NCI-H2081 treated with DMSO at 0.1 percent for 48 hours (cell line): ENCODE measurements at regions not wholly inside any gene's neighbourhood (a gene's known extent, or its start where the extent isn't known, plus 50 kb on each side); places are given as distances from the start of the nearest gene placed in this dataset.
"Not testable (repeated sequence)": the region's sequence is repeated elsewhere in the genome, so short reads cannot be mapped to it uniquely, and the experiment has no call there.

Source experiments
- DNase-seq: peaks from one replicate; lab custom pipeline; 2025; lab: John Stamatoyannopoulos, UW

DNA sequence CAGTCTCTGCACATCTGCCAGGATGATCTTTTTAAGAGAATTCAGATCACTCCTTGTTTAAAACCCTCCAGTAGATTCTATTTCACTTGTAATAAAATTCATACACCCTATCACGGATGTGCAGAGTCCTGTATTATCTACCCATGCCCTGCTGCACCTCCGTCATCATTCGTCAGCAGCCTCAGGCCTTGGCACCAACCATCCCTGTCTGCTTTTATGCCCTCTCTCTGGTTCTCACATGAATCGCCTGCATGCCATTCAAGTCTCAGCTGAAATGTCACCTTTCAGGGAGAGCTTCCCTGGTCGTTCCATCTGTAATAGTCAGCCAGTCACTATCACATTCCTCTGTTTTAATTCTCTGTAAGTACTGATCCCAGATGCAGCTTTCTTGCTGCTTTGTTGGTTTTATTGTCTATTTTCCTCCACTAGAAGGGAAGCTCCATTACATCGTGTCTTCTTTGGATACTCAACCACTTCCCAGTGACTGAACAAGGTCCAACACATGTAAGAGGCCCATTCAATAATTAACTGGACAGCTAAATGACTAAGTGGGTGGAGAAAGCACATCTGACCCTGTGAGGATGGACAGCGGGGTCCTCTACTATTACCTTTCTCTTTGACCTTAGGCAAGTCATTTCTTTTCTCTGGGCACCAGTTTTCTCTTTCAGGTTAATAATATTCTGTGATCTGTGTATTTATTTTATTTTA, 81.2 kb upstream of the GOT2 start:
- DNase-seq, result no peak

DNA sequence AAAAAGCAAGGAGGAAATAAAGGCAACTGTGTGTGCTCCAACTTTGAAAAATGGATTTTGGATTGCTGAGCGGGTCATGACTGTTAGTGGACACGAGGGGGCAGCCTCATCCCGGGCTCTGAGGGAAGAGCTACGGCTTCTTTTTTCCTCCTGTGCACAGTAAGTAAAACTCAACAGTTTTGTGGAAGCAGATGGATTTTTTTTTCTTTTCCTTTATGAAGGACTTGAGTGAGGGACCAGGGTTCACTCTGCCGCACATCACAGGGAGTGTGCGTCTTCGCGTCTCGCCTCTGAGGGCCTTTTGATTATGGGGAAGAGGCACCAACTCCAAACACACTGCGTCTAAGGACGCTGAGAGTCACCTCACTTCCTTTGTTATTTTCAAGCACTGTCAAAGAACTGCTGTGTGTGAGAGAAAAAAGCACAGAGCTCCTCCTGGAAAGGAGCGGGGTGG, 80.3 kb upstream of the GOT2 start:
- DNase-seq, result no peak

DNA sequence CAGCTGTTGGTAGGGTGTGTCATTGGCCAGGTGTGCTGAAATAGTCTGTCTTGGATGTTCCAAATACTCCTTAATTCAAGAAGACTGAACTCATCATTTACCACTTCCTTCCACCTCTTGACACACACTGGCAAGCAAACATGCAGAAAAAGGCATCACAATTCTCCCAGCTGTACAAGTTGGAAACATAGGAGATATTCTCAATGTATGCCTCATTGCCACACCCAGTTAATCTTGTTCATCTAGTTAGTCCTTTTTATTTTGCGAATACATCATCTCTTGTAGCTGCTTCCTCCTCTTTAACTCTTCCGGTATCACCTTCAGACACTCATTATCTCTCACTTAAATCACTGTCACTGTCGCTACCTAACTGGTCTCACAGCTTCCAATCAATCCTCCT, 75.1 kb upstream of the GOT2 start:
- no peak for DNase-seq

DNA sequence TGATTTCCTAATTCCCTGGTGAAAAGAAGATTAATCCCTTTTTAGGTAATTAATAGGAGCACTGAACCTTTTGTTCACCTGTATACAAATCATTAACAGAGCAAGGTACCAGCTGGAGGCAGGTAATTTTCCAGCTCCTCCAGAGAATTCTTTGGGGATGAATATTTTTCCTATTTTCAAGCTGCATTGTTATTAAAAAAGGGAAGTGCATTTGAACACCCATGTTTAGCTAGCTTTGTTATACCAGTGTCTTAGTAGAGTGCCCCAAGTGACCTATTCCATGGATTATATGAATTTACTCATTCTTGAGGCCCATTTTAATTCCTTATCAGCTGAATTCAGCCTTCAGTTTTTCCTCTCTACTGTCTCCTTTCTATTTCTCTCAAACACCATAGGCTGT, 73.2 kb upstream of the GOT2 start:
- DNase-seq, result no peak

DNA sequence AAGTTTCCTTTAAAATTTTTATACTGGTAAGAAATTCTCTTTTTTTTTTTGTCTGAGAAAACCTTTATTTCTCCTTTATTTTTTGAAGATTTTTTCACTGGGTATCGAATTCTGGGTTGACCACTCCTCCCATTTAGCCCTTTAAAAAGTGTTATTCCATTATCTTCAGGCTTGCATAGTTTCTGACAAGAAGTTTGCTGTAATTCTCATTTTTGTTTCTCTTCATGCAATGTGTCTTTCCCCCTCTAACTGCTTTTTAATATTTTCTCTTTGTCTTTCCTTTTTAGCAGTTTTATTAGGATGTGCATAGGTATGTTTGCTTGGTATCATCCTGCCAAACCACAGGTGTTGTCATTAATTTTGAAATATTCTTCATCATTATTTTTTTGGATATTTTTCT, 67.7 kb upstream of the GOT2 start:
- DNase-seq, result no peak

DNA sequence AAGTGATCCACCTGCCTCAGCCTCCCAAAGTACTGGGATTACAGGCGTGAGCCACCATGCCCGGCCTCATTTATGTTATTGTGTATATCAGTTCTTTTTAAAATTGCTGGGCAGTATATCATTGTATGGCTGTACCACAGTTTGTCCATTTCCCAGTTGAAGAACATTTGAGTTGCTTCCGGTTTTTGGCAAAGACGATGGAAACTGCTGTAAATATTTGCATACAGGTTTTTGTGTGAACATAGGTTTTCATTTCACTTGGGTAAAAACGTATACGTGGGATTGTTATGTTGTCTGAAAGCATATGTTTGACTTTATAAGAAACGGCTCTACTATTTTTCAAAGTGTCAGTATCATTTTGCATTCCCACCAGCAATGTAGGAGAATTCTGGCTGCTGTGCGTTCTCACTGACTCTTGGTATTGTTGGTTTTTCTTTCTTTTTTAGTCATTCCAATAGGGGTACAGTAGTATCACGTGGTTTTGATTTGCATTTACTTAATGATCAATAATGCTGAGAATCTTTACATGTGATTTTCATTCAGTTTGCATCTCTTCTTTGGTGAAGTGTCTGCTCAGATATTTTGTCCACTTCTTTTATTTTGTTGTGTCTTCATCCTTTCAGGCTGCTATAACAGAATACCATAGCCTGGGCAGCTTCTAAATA, 63.2 kb upstream of the GOT2 start:
- DNase-seq, result no peak

DNA sequence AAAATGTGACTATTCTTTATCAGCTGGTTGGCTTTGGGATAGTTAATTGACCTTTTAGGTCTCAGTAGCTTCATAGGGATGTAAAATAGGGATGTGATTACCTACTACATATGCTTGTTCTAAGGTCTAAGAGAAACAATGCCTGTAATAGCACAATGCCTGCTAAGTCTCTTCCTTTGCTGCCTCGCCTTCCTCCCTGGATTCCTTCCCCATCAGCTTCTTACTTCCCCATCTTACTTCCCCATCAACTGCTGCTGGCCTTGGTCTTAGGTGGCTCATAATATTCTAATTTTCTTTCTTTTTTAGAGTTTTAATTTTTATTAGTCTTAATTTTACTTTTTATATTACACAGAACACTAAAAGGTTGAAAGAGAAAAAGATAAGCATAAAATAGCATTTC, 59.2 kb upstream of the GOT2 start:
- DNase-seq, result no peak

DNA sequence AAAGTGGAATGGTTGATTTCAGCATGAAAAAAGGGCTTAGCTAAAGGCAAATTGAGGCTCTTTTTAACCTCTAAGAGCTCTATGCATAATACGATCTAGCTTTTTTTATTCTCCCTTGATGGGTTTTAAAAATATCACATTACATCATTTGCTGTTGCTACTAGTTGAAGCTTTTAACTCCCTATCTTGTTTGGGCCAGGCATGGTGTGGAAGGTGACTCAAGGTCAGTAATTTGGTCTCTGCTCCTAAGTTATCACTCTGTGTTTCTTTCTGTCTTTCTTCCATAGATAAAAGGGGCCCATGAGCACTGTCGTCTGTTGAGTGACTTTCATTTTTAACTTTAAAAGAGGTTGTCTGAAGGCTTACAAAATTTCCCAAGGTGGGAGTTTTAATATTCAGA, 58.1 kb upstream of the GOT2 start:
- no peak for DNase-seq

DNA sequence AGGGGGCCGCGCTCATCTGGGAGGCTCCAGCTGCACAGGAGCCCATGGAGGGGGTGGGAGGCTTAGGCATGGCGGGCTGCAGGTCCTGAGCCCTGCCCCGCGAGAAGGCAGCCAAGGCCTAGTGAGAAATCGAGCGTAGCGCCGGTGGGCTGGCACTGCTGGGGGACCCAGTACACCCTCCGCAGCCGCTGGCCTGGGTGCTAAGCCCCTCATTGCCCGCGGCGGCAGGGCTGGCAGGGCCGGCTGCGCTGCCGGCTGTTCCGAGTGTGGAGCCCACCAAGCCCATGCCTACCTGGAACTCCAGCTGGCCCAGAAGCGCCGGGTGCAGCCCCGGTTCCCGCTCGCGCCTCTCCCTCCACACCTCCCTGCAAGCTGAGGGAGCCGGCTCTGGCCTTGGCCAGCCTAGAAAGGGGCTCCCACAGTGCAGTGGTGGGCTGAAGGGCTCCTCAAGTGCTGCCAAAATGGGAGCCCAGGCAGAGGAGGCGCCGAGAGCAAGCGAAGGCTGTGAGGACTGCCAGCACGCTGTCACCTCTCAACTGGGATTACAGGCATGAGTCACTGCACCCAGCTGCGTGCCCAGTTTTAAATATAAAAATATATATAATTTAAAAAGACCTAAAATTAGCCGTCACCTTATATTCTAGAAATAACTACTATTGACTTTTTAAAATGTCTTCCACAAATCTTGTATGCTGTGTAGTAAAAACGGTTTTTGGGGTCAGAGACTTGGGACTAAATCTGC, 56.9 kb upstream of the GOT2 start:
- not testable (repeated sequence) for DNase-seq

DNA sequence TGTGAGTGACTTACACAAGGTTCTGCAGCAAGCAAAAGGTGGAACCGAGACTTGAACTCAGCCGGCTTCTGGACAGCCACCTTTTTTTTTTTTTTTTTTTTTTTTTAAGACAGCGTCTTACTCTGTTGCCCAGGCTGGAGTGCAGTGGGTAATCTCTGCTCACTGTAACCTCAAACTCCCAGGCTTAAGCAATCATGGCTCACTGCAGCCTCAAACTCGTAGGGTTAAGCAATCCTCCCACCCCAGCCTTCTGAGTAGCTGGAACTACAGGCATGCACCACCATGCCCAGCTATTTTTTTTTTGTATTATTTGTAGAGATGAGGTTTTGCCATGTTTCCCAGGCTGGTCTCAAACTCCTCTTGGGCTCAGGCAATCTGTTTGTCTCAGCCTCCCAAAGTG, 55.2 kb upstream of the GOT2 start:
- DNase-seq, result no peak
